Colon (tissue), 2 donors: ENCODE measurements at regions not wholly inside any gene's neighbourhood (a gene's known extent, or its start where the extent isn't known, plus 50 kb on each side); places are given as distances from the start of the nearest gene placed in this dataset.

Experiments used
- FAIRE-seq: peaks from 2 replicates; lab custom pipeline; 2012; peaks lifted over from hg19 to GRCh38; lab: Jason Lieb, UNC
- donor health status: control.
- donor health status: control.

GRCh38 chr14:62097072-62097471 is 334.9 kb downstream of the SNAPC1 start:
- no peak for FAIRE-seq

DNA sequence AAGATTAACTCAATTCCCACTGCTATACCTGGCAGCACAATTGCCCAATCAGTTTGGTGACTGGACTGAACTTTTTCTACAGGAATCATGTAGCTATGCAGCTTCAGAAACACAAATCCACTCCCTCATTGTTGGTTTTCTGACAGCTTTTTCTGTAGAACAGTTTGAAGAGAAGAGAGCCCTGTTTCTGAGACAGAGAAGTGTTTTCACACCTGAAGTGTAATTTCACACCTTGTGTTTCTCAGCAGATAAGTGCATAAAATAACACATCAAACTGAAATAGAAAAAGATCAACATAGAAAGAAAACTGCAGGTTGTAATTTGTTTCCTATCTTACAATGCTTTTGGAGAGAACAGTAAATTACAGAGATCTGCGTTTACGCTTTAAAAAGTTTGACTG is 335.6 kb downstream of the SNAPC1 start:
- no peak for FAIRE-seq

DNA sequence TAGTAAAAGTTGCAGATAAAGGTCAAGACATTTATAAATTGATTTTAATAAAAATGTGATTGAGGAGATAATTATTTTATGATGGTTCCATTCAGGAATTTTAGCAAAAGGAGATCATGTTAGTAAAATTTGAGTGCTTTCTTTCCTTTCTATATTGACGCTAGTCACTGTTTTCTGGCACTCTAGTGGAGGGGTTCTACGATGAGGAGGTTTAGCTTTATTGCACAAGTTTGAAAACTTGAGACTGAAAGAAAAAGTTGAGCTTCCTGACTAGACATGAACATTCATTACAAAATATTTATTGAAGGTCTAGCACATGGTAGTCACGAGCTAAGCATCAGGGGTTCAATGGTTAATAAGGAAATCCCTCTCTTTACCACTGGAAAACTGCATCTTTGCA is 336.1 kb downstream of the SNAPC1 start:
- no peak for FAIRE-seq

DNA sequence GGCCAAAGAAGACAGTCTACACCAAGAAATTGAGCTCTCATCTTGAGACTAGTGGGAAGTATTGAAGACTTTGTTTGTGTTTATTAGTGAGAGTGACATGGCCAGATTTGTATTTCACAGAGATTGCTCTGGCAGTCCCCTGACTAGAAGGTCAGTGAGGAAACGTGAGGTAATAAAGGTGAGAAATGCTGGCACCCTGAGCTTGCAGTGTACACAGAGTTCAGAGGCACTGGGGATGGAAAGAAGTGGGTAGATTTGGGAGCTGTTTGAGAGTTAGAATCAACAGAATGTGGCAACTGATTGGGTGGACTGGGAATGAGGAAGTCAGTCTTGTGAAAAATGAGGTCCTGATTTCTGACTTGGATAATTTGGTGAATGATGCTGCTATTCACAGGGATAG is 336.9 kb downstream of the SNAPC1 start:
- FAIRE-seq, result no peak

DNA sequence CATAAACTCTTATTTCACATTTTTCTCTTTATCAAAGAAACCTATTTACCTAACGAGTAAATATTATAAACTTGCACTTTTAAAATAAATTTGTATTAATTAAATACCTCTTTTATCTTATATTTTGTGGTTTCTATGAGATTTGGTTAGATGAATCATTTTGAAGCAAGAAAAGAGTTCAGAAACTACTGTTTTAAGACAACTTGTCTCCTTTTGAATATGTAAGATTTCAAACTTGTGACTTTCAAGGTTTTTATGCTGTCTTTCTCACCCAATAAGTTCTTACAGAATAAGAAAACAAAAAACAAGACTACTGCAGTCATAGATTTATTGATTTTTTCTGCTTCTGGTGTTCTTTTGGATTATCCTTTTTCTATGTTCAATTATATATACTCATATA is 339.0 kb downstream of the SNAPC1 start:
- FAIRE-seq, result no peak

DNA sequence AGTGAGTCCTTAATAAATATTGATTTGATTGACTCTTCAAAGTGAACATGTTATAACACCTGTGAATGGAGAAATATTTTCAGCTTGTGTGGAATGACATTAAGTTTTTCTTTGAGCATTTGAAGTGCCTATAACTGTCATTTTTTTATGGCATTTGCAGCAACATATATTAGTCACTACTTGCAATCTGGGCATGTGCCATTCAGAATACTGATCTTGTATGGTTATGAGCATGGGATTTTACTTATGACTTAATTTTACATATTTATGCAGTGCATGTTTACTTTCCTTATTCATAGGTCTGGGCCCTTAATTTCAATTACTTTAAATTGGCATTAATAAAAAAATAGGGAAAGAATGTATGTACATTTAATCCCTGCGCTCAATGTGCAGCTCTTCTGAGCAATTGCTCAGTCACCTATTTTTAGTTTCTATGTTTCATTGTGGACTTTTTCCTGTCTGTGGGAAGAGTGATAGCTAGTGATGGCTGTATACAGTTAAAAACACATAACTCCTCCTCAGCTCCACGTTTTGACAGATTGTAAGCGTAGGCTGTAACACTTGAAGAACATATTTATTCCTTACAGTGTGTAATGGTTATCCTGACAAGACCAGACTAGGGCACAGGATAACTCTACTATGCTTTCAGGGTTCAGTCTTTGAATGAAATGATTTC is 339.6 kb downstream of the SNAPC1 start:
- no peak for FAIRE-seq

GRCh38 chr14:62102349-62102725 is 340.1 kb downstream of the SNAPC1 start:
- FAIRE-seq, result no peak

GRCh38 chr14:62103464-62103863 is 341.2 kb downstream of the SNAPC1 start:
- no peak for FAIRE-seq

- no peak for FAIRE-seq
Measured at GRCh38 chr14:62110941-62111340, 348.7 kb downstream of the SNAPC1 start.

GRCh38 chr14:62117010-62117750 is 355.0 kb downstream of the SNAPC1 start:
- no peak for FAIRE-seq

GRCh38 chr14:62117751-62118105 is 355.5 kb downstream of the SNAPC1 start:
- FAIRE-seq, result no peak

- FAIRE-seq, result no peak
Measured at GRCh38 chr14:62118461-62118860, 356.2 kb downstream of the SNAPC1 start.

GRCh38 chr14:62118871-62119270 is 356.7 kb downstream of the SNAPC1 start:
- FAIRE-seq, result no peak

DNA sequence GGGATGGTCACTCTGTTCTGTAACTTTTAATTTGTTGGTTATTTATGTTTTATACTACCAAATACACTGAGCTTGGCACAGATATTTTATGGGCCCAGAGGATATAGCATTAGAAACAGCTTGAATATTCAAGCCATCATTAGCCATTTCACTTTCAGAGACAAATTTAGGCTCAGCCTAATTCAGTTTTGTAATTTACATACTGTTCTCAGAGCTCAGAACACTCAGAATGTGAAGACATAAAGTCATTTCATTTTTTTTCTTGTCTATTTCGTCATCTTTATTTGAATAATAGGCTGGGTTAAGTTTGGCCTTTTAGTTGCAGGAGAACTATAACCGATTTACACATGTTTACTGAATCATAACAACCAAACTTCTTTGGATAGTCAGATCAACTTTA is 361.7 kb downstream of the SNAPC1 start:
- no peak for FAIRE-seq

DNA sequence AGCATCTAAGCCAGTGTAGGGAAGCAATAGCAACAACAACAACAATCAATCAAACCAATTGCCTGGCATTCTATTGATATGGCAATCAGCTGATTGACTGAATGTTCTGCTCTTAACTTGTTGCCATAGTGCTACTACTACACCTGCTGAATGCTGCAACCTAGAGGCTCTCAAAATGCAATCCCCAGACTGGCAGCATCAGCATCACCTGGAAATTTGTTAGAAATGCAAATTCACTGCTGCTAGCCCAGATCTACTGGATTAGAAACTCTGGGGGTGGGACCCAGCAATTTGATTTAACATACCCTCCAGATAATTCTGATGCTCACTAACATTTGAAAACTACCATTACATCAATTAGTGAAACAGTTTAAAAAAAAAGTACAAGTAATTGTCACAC is 363.6 kb downstream of the SNAPC1 start:
- FAIRE-seq, result no peak

- peak; percentile 28 for FAIRE-seq
Measured at GRCh38 chr14:62126879-62127478, 364.8 kb downstream of the SNAPC1 start.

GRCh38 chr14:62130441-62130840 is 368.2 kb downstream of the SNAPC1 start:
- no peak for FAIRE-seq

- FAIRE-seq, result no peak
Measured at GRCh38 chr14:62133776-62134550, 371.7 kb downstream of the SNAPC1 start.

GRCh38 chr14:62138593-62138992 is 376.4 kb downstream of the SNAPC1 start:
- FAIRE-seq, result no peak

DNA sequence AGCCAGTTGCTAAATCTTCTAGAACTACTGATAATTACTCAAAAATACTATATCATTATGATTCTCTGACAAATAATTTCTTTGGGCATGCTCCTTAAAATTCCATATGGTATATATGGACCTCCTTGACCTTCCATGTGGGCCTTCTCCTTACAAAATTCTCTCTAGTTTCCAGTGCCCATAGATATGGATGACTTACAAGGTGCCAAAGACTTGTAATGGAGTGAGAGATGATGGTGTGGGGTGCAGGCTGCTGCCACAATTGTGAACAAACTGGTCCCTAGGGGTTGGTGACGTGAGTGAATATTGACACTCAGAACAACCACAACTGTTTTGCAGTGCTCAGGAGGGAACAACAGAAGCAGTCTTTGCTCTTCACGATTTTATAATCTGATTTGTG is 378.9 kb downstream of the SNAPC1 start:
- no peak for FAIRE-seq

GRCh38 chr14:62143245-62143644 is 381.0 kb downstream of the SNAPC1 start:
- FAIRE-seq, result no peak

GRCh38 chr14:62144863-62145262 is 382.6 kb downstream of the SNAPC1 start:
- FAIRE-seq, result no peak

DNA sequence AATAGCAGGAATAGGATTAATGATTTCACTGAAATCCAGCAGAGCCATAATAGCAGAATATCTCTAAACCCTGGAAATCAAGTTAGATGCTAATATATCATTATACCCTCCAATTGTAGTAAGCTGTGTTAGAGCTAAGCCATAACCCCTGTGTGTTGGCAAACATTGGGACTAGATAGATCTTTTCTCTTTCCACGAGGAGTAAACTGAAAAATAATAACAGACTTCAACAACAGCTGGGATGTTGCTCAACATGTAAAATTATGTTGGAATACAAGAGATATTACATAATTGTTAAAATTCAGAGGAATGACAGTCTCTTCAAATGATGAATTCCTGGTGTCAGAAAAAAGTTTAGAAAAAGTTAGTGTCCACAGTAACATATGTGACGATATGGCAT is 383.8 kb downstream of the SNAPC1 start:
- FAIRE-seq, result no peak
